ENCODE measurements at regions not wholly inside any gene's neighbourhood (a gene's known extent, or its start where the extent isn't known, plus 50 kb on each side); places are given as distances from the start of the nearest gene placed in this dataset.
"Not testable (repeated sequence)": the region's sequence is repeated elsewhere in the genome, so short reads cannot be mapped to it uniquely, and the experiment has no call there.

DNA sequence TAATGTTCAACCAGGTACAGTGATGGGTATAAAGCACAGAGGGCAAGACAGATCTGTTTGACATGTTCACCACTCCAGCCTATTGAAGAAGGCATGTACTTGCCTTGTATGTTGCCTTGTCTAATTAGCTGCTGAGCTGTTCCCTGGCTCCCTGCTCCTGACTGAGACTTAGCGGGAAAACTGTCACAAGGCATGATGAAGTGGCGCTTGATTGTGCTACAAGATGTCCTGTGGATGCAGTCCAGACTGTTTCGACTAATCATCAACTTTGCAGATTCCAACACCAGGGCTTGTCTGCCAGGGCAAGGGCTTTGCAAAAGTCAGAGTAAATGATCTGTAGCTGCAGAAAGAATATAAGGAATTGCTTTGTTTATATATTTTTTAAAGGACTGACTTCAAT, 136.2 kb upstream of the NRBF2 start:
- no peak overlapping the region for H3K9ac ChIP-seq (ENCODE audit: low read depth, low read length)
- H3K36me3 ChIP-seq (ENCODE audit: control insufficient read depth, insufficient read depth, low read length) = no peaks in the 10 kb centered on the region
- H3K4me1 ChIP-seq (ENCODE audit: control insufficient read depth, insufficient read depth, low read length) = no peaks in the 10 kb centered on the region
- no peaks in the 10 kb centered on the region for H3K9me3 ChIP-seq (ENCODE audit: control insufficient read depth, insufficient read depth, low read length)
- no peaks in the 10 kb centered on the region for H3K27me3 ChIP-seq (ENCODE audit: control insufficient read depth, insufficient read depth, low read length)
- H3K4me3 ChIP-seq (ENCODE audit: low read depth, low read length) = no peak overlapping the region

DNA sequence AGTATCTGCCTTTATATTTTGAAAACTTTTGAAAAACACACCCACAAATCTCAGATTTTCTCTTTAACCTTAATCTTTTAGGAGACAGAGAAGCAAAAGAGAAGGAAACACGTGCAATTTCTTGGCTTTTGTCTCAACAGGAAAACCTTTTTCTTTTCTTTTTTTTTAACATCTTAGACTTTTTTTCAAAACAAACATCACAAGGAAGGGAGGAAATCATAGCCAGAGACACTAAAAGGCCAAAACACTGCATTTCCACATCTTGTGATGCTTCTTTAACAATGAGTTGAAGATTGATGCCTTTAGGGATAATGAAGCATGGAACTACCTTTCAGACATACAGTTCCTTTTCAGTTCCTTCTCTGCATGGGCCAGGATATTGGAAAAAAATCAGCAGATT, 136.6 kb upstream of the NRBF2 start:
- H3K4me1 ChIP-seq (ENCODE audit: control insufficient read depth, insufficient read depth, low read length) = no peaks in the 10 kb centered on the region
- no peaks in the 10 kb centered on the region for H3K27me3 ChIP-seq (ENCODE audit: control insufficient read depth, insufficient read depth, low read length)
- H3K36me3 ChIP-seq (ENCODE audit: control insufficient read depth, insufficient read depth, low read length) = no peaks in the 10 kb centered on the region
- no peaks in the 10 kb centered on the region for H3K9me3 ChIP-seq (ENCODE audit: control insufficient read depth, insufficient read depth, low read length)
- no peak overlapping the region for H3K9ac ChIP-seq (ENCODE audit: low read depth, low read length)
- H3K4me3 ChIP-seq (ENCODE audit: low read depth, low read length) = no peak overlapping the region

DNA sequence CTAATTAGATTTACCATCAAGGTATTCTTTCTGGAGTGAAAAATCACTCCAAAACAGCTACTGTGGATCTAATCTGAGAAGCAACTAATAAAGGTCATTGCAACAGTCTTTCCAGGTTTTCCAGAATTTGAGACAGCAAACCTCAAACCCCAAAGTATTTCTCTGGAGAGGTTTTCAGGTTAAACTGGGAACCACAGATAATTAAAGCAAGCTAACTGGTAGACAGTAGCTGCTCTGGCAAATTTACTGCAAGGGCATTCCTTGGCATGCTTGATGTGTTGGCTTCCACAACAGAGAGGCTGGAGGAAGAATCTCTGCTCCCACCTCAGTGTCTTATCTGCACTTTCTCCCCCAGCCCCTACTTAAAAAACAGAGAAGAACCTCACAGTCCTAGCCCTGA, 140.0 kb upstream of the NRBF2 start:
- no peak overlapping the region for H3K4me3 ChIP-seq (ENCODE audit: low read depth, low read length)
- H3K9me3 ChIP-seq (ENCODE audit: control insufficient read depth, insufficient read depth, low read length) = no peaks in the 10 kb centered on the region
- no peak overlapping the region for H3K9ac ChIP-seq (ENCODE audit: low read depth, low read length)
- no peaks in the 10 kb centered on the region for H3K4me1 ChIP-seq (ENCODE audit: control insufficient read depth, insufficient read depth, low read length)
- no peaks in the 10 kb centered on the region for H3K36me3 ChIP-seq (ENCODE audit: control insufficient read depth, insufficient read depth, low read length)
- H3K27me3 ChIP-seq (ENCODE audit: control insufficient read depth, insufficient read depth, low read length) = no peaks in the 10 kb centered on the region

DNA sequence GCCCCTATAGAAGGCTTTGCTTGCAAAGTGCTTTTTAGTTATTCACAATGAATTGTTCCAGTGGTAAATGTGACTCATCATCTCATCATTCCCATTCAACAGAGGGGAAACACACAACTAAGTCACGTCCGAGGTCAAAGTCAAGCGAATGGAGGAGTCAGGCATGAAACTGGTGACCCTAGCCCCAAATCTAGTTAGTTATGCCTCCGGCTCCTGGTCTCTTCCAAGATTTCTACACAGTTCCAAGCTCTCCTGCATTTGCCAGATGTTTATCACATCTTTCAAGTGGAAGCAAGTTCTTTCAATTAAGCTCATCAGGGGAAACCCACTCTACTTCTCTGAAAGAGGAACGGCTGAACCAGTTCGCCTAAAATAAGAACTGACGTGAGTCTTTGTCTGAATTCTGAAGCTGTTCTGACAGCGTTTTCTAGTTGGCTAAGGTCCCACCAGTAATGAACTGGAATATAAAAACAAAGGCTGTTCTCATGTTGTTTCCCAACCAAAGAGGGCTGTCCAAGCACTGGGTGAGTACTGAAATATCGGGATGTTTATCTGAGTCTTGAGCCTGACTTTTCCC, 140.9 kb upstream of the NRBF2 start:
- H3K9me3 ChIP-seq (ENCODE audit: control insufficient read depth, insufficient read depth, low read length) = no peaks in the 10 kb centered on the region
- no peak overlapping the region for H3K9ac ChIP-seq (ENCODE audit: low read depth, low read length)
- no peaks in the 10 kb centered on the region for H3K4me1 ChIP-seq (ENCODE audit: control insufficient read depth, insufficient read depth, low read length)
- H3K4me3 ChIP-seq (ENCODE audit: low read depth, low read length) = no peak overlapping the region
- no peaks in the 10 kb centered on the region for H3K36me3 ChIP-seq (ENCODE audit: control insufficient read depth, insufficient read depth, low read length)
- no peaks in the 10 kb centered on the region for H3K27me3 ChIP-seq (ENCODE audit: control insufficient read depth, insufficient read depth, low read length)

DNA sequence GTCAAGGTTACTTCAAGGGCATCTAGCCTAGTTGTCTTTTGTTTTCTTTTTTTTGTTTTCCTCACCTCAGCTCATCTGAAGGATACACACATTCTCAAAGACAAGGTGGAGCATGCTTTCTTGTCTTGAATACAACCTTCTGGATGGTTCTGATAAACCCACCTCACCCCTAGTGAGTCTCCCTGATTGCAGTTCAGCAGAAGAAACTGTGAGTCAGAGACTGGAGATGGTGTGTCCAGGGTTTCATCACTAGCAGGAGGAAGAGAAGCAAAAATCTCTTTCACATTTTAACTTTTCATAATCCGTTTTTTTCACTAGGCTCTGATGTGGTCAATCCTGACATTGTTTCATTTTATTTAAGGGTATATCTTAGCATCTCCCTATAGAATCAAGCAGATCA, 143.0 kb upstream of the NRBF2 start:
- Histone ChIP-seq H3K9ac (ENCODE audit: low read depth, low read length) (no peak overlapping the region), H3K27me3 (ENCODE audit: control insufficient read depth, insufficient read depth, low read length) (no peaks in the 10 kb centered on the region), H3K4me3 (ENCODE audit: low read depth, low read length) (no peak overlapping the region), H3K4me1 (ENCODE audit: control insufficient read depth, insufficient read depth, low read length) (no peaks in the 10 kb centered on the region), H3K9me3 (ENCODE audit: control insufficient read depth, insufficient read depth, low read length) (no peaks in the 10 kb centered on the region), H3K36me3 (ENCODE audit: control insufficient read depth, insufficient read depth, low read length) (no peaks in the 10 kb centered on the region)

DNA sequence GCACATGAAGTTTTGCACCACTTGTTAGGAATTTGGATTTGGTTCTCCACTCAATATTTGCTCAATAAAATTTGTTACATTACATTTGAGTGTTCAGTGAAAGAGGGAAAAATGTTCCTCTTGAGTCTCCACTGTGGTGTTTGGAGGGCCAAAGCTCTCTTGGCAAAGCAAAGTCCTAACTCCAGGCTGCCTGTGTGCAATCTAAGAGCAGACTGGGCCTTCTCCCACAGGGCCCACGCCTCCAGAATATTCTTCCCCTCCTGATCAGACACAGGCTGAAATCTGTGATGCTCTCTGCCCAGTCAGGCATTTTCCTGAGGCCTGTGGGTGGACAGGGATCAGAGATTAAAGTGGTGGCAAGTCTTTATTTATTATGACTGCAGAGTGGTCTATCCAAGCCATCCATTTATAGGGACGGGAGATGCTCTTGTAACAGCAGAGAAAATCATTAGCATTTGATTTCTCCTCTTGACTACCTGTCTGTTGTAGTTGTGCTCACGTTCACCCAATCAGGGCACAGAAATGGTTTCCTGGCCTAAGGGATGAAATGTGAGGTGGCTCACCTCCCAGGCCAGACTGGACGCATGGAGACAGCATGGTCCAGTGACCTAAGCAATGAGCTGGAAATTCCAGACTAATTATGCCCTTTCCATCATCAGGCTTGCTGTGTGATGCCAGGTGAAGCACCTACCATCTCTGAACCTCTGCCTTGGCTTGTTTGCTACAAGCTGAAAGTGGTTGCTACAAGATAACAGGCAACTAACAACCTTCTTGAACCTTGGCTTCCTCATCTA, 147.1 kb upstream of the NRBF2 start:
- H3K36me3 ChIP-seq (ENCODE audit: control insufficient read depth, insufficient read depth, low read length) = no peaks in the 10 kb centered on the region
- H3K4me3 ChIP-seq (ENCODE audit: low read depth, low read length) = no peak overlapping the region
- H3K27me3 ChIP-seq (ENCODE audit: control insufficient read depth, insufficient read depth, low read length) = no peaks in the 10 kb centered on the region
- H3K9ac ChIP-seq (ENCODE audit: low read depth, low read length) = no peak overlapping the region
- H3K9me3 ChIP-seq (ENCODE audit: control insufficient read depth, insufficient read depth, low read length) = no peaks in the 10 kb centered on the region
- no peaks in the 10 kb centered on the region for H3K4me1 ChIP-seq (ENCODE audit: control insufficient read depth, insufficient read depth, low read length)

DNA sequence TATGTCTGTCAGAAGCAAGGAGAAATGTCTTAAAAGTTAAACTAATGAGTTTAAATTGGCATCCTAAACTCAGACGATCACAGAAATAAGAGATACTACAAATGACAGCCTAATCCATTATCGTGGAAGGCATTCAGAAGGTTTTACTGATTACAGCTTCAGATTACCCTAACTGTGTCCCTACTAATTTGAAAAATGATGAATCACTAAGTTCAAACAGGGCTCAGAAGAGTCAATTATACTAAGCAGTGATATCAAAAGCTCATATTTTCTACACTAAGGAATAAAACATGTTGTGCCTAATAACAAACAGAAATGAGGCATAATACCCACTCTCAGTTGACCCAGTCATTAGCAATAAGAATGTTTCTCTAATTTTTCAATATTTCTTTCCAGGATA, 152.0 kb upstream of the NRBF2 start:
- Histone ChIP-seq H3K4me3 (ENCODE audit: low read depth, low read length) (no peak overlapping the region), H3K4me1 (ENCODE audit: control insufficient read depth, insufficient read depth, low read length) (no peaks in the 10 kb centered on the region), H3K9ac (ENCODE audit: low read depth, low read length) (no peak overlapping the region), H3K9me3 (ENCODE audit: control insufficient read depth, insufficient read depth, low read length) (no peaks in the 10 kb centered on the region), H3K27me3 (ENCODE audit: control insufficient read depth, insufficient read depth, low read length) (no peaks in the 10 kb centered on the region), H3K36me3 (ENCODE audit: control insufficient read depth, insufficient read depth, low read length) (no peaks in the 10 kb centered on the region)

DNA sequence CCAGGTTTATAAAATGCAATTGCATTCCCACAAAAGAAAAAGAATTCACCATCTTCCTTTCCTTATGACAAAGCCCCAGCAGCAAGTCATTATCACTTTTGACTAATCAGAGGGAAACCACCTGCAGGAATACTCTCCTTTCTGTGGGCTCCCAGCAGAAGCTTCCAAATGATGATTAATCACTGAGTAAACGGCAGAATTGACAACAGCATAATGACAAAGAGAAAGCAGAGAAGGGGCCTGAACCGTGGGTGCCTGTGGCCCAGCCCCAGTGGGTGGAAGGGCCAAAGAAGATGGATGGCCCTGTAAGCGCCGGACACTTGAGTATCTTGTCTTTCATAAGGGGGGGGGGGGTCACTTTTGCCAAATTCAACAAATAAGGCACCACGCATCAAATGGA, 152.4 kb upstream of the NRBF2 start:
- Histone ChIP-seq H3K9me3 (ENCODE audit: control insufficient read depth, insufficient read depth, low read length) (no peaks in the 10 kb centered on the region), H3K36me3 (ENCODE audit: control insufficient read depth, insufficient read depth, low read length) (no peaks in the 10 kb centered on the region), H3K4me3 (ENCODE audit: low read depth, low read length) (no peak overlapping the region), H3K9ac (ENCODE audit: low read depth, low read length) (no peak overlapping the region), H3K4me1 (ENCODE audit: control insufficient read depth, insufficient read depth, low read length) (no peaks in the 10 kb centered on the region), H3K27me3 (ENCODE audit: control insufficient read depth, insufficient read depth, low read length) (no peaks in the 10 kb centered on the region)

DNA sequence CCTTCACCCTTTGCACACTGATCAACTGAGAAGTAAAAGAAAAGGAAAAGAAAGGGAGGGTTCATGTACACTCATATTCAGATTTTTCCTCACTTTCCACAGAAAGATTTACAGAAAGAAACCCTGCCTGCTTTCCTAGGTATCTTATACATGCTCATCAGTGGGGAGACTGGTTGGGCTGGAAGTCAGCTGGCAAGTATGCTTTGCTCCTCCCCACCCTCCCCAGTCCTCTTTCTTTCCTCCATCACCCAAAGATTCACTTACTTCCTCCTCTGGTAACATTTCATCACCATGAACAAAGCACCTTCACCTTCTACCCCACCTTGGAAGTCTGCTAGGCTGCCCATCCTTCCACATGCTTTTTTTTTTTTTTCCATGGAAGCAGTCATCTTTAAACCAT, 153.2 kb upstream of the NRBF2 start:
- Histone ChIP-seq H3K36me3 (ENCODE audit: control insufficient read depth, insufficient read depth, low read length) (no peaks in the 10 kb centered on the region), H3K9me3 (ENCODE audit: control insufficient read depth, insufficient read depth, low read length) (no peaks in the 10 kb centered on the region), H3K9ac (ENCODE audit: low read depth, low read length) (no peak overlapping the region), H3K4me3 (ENCODE audit: low read depth, low read length) (no peak overlapping the region), H3K4me1 (ENCODE audit: control insufficient read depth, insufficient read depth, low read length) (no peaks in the 10 kb centered on the region), H3K27me3 (ENCODE audit: control insufficient read depth, insufficient read depth, low read length) (no peaks in the 10 kb centered on the region)

DNA sequence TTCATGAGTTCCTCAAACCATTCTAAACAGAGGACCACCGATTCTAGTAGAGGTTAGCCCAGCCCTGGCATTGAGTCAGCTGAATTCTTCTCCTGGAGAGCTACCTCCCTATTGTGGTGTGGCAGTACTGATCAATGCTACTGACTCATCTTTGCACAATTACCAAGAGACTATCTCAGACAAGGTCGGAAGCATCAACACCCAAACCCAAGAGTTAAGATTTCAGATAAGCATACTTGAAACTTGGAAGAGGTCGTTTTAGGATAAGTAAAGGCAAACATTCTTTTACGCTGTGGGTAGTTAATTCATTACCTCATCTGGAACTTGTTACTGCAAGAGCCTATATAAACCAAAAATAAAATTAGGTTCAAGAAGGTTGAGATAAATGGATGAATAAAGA, 154.6 kb upstream of the NRBF2 start:
- H3K27me3 ChIP-seq (ENCODE audit: control insufficient read depth, insufficient read depth, low read length) = no peaks in the 10 kb centered on the region

DNA sequence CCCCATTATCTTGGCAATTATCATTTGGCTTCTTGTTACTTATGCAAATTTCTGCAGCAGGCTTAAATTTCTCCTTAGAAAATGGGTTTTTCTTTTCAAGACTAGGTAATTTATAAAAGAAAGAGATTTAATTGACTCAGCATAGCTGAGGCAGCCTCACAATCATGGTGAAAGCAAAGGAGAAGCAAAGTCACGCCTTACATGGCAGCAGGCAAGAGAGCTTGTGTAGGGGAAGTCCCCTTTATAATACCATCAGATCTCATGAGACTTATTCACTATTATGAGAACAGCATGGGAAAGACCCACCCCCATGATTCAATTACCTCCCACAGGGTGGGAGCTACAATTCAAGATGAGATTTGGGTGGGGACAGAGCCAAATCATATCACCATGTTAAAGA, 158.3 kb upstream of the NRBF2 start:
- H3K9ac ChIP-seq (ENCODE audit: low read depth, low read length); H3K4me3 ChIP-seq (ENCODE audit: low read depth, low read length); H3K9me3 ChIP-seq (ENCODE audit: control insufficient read depth, insufficient read depth, low read length); H3K27me3 ChIP-seq (ENCODE audit: control insufficient read depth, insufficient read depth, low read length); H3K36me3 ChIP-seq (ENCODE audit: control insufficient read depth, insufficient read depth, low read length); H3K4me1 ChIP-seq (ENCODE audit: control insufficient read depth, insufficient read depth, low read length): not testable (repeated sequence)

More for the DNA sequence above, 154.6 kb upstream of the NRBF2 start:
- Histone ChIP-seq H3K9me3 (ENCODE audit: control insufficient read depth, insufficient read depth, low read length) (no peaks in the 10 kb centered on the region), H3K9ac (ENCODE audit: low read depth, low read length) (no peak overlapping the region), H3K36me3 (ENCODE audit: control insufficient read depth, insufficient read depth, low read length) (no peaks in the 10 kb centered on the region), H3K4me3 (ENCODE audit: low read depth, low read length) (no peak overlapping the region), H3K4me1 (ENCODE audit: control insufficient read depth, insufficient read depth, low read length) (no peaks in the 10 kb centered on the region)

DNA sequence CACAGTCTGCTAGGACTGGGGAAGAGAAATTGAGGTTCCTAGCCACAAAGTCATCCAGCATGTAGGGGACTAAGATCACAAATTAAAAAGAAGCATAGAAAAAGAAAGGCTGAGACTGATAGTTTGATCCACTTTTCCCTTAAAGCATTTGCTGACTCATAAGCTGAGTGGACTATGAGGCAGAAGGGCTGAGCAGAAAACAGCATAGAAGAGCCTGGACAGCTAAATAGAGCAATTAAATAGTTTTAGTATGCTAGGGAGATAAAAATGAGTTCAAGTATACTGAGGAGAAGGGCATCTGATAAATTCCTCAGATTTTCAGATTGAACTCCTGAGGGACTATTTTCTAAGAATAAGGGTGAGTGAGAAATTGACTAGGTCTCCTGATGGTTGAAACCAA, 155.9 kb upstream of the EGR2 start:
- H3K9ac ChIP-seq (ENCODE audit: low read depth, low read length) = no peak overlapping the region
- H3K36me3 ChIP-seq (ENCODE audit: control insufficient read depth, insufficient read depth, low read length) = no peaks in the 10 kb centered on the region
- H3K4me1 ChIP-seq (ENCODE audit: control insufficient read depth, insufficient read depth, low read length) = no peaks in the 10 kb centered on the region
- no peaks in the 10 kb centered on the region for H3K27me3 ChIP-seq (ENCODE audit: control insufficient read depth, insufficient read depth, low read length)
- no peaks in the 10 kb centered on the region for H3K9me3 ChIP-seq (ENCODE audit: control insufficient read depth, insufficient read depth, low read length)
- no peak overlapping the region for H3K4me3 ChIP-seq (ENCODE audit: low read depth, low read length)
